Hepatocyte (in vitro differentiated cells): ENCODE measurements at regions not wholly inside any gene's neighbourhood (a gene's known extent, or its start where the extent isn't known, plus 50 kb on each side); places are given as distances from the start of the nearest gene placed in this dataset.

Experiments
- DNase-seq: peaks from one replicate; pipeline ENCODE4 v3.0.0-alpha.2; 2016; ENCODE audit warnings: low spot score
- H2AFZ ChIP-seq: fragments of 200-600 bp; sonication (generic); 2 replicates; pipeline ENCODE4 v1.6.0; 2016; ENCODE audit warnings: antibody characterized with exemption, mild to moderate bottlenecking
- H3K27ac ChIP-seq: fragments of 200-600 bp; sonication (generic); 2 replicates; pipeline ENCODE4 v1.5.1; 2016; ENCODE audit warnings: mild to moderate bottlenecking
- H3K27me3 ChIP-seq: fragments of 200-600 bp; sonication (generic); 2 replicates; pipeline ENCODE4 v1.6.1; 2016
- H3K36me3 ChIP-seq: fragments of 200-600 bp; sonication (generic); replicated peaks from 2 replicates; pipeline ENCODE4 v1.5.1; 2016; ENCODE audit warnings: low read depth; ENCODE audit not compliant: insufficient read depth
- H3K4me1 ChIP-seq: fragments of 200-600 bp; sonication (generic); 2 replicates; pipeline ENCODE4 v1.5.1; 2016; ENCODE audit warnings: mild to moderate bottlenecking, moderate library complexity; ENCODE audit not compliant: insufficient read depth
- H3K4me2 ChIP-seq: fragments of 200-600 bp; sonication (generic); 2 replicates; pipeline ENCODE4 v1.6.0; 2016
- H3K4me3 ChIP-seq: fragments of 200-600 bp; sonication (generic); 2 replicates; pipeline ENCODE4 v1.5.1; 2016; ENCODE audit warnings: mild to moderate bottlenecking
- H3K79me2 ChIP-seq: fragments of 200-600 bp; sonication (generic); 2 replicates; pipeline ENCODE4 v1.6.0; 2017; ENCODE audit warnings: mild to moderate bottlenecking
- H3K9me2 ChIP-seq: fragments of 200-600 bp; sonication (generic); replicated peaks from 2 replicates; pipeline ENCODE4 v1.6.0; 2017; ENCODE audit warnings: mild to moderate bottlenecking; ENCODE audit not compliant: insufficient read depth
- H3K9me3 ChIP-seq: fragments of 200-600 bp; sonication (generic); 2 replicates; pipeline ENCODE4 v1.5.1; 2016; ENCODE audit warnings: low read depth, mild to moderate bottlenecking
- H4K20me1 ChIP-seq: fragments of 200-600 bp; sonication (generic); 2 replicates; pipeline ENCODE4 v1.6.0; 2016; ENCODE audit warnings: mild to moderate bottlenecking; ENCODE audit not compliant: insufficient read depth, poor library complexity, severe bottlenecking
- EZH2 ChIP-seq: fragments of 200-600 bp; sonication (generic); IDR thresholded peaks from 2 replicates; pipeline ENCODE4 v1.6.1; 2016; ENCODE audit warnings: antibody characterized with exemption, mild to moderate bottlenecking, borderline replicate concordance
- EZH2phosphoT487 ChIP-seq: fragments of 200-600 bp; sonication (generic); IDR thresholded peaks from one replicate; pipeline ENCODE4 v1.6.1; 2018; ENCODE audit warnings: antibody characterized with exemption, mild to moderate bottlenecking, low read depth, moderate library complexity; ENCODE audit not compliant: unreplicated experiment, severe bottlenecking
- WGBS: methylation state at CpG from one replicate; pipeline ENCODE4 v1.1.6; 2016; ENCODE audit warnings: low lambda C conversion rate; ENCODE audit errors: missing lambda C conversion rate; 5-methylcytosine and 5-hydroxymethylcytosine counted together
- TF ChIP-seq, protein P1 (sequence below): fragments of 200-600 bp; sonication (generic); IDR thresholded peaks from 2 replicates; pipeline ENCODE4 v1.5.1; 2016; ENCODE audit warnings: antibody characterized with exemption, mild to moderate bottlenecking; ENCODE audit not compliant: poor library complexity

DNA sequence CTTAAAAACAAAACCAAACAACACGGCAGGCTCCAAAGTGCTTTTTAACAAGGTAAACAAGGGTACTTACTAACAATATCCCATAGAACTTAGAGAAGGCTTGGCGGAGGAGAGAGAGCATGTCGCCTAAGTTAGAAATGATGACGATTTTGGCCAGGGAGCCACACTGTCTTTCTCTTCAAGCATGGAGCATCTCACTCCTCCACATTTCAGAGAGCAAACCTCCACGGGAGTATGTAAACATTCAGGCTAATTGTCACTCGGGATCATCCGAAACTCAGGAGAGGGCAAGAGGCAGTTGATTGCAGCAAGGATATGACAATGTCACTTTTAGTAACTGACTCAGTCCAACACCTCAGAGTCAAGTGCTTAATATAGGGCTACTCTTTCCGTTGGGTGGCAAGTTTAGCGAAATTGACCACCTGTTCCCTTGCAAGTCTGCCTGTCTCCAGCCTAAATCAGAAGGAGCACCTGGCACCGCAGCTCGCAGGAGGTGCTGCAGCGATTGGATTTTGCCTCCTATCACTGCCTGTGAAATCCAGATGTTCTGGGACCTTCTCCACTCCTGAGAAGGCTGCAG, 65.8 kb upstream of the RPS6KA2 start:
- no peaks in the 10 kb centered on the region for H3K27me3 ChIP-seq
- no peak overlapping the region for H2AFZ ChIP-seq
- TF ChIP-seq, protein P1, sequence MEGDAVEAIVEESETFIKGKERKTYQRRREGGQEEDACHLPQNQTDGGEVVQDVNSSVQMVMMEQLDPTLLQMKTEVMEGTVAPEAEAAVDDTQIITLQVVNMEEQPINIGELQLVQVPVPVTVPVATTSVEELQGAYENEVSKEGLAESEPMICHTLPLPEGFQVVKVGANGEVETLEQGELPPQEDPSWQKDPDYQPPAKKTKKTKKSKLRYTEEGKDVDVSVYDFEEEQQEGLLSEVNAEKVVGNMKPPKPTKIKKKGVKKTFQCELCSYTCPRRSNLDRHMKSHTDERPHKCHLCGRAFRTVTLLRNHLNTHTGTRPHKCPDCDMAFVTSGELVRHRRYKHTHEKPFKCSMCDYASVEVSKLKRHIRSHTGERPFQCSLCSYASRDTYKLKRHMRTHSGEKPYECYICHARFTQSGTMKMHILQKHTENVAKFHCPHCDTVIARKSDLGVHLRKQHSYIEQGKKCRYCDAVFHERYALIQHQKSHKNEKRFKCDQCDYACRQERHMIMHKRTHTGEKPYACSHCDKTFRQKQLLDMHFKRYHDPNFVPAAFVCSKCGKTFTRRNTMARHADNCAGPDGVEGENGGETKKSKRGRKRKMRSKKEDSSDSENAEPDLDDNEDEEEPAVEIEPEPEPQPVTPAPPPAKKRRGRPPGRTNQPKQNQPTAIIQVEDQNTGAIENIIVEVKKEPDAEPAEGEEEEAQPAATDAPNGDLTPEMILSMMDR: no peak
- TF ChIP-seq EZH2 (no peak), EZH2phosphoT487 (no peak)
- DNase-seq: no peak
- no peaks in the 10 kb centered on the region for H3K9me2 ChIP-seq
- H3K4me2 ChIP-seq: no peak overlapping the region
- no peaks in the 10 kb centered on the region for H3K9me3 ChIP-seq
- no peak overlapping the region for H3K4me3 ChIP-seq
- H3K4me1 ChIP-seq: no peaks in the 10 kb centered on the region
- H3K36me3 ChIP-seq: no peaks in the 10 kb centered on the region
- no peak overlapping the region for H3K27ac ChIP-seq
- 76% methylated on average over 12 of the region's 12 CpGs for WGBS
- H3K79me2 ChIP-seq: no peaks in the 10 kb centered on the region
- H4K20me1 ChIP-seq: no peaks in the 10 kb centered on the region

DNA sequence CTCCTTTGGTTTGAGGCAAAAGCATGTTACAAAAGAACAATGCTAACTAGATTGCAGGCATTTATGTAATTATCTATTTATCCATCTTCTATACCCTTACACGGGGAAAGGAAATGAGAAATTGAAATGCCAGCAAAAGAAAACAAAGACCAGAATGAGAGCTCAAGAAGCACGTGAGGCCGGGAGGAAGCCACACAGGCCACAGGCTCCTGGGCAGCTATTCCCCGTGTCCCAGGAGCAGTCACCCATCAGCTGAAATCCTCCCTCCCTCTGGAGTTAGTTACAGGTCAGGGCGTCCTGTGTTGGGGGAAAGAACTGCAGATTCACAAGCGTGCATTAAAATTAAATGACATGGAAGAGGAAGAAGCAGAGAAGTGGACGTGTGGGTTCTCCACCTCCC, 64.7 kb upstream of the RPS6KA2 start:
- DNase-seq: no peak
- no peaks in the 10 kb centered on the region for H3K79me2 ChIP-seq
- H2AFZ ChIP-seq: no peak overlapping the region
- H3K36me3 ChIP-seq: no peaks in the 10 kb centered on the region
- H3K4me3 ChIP-seq: no peak overlapping the region
- no peaks in the 10 kb centered on the region for H4K20me1 ChIP-seq
- H3K27ac ChIP-seq: no peak overlapping the region
- 63% methylated on average over 7 of the region's 7 CpGs for WGBS
- TF ChIP-seq EZH2: no peak
- TF ChIP-seq, protein P1: no peak
- no peak for TF ChIP-seq EZH2phosphoT487
- no peaks in the 10 kb centered on the region for H3K9me3 ChIP-seq
- H3K4me2 ChIP-seq: no peak overlapping the region
- H3K9me2 ChIP-seq: no peaks in the 10 kb centered on the region
- no peaks in the 10 kb centered on the region for H3K27me3 ChIP-seq
- no peaks in the 10 kb centered on the region for H3K4me1 ChIP-seq

DNA sequence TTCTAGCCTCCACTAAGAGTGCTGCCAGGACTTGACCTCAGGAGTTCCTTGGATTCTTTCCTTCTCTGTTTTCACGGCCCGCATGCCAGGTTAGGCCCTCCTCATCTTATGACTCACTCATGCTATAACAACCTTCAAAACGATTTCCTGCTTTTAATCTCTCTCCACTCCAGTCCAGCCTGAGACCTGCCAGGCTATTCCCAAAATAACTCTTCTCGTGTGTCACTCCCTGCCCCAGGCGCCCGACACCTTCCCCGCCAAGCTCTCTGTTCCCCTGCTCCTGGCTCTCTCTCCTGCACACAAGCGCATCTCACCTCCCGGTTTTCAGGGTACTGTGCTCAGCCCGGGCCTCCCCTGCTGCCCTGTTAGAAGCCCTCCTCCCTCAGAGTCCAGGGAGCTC, 64.1 kb upstream of the RPS6KA2 start:
- H3K79me2 ChIP-seq: no peaks in the 10 kb centered on the region
- WGBS: 40% methylated on average over 10 of the region's 10 CpGs
- peak; percentile 41 for DNase-seq
- H3K27ac ChIP-seq: no peak overlapping the region
- no peak overlapping the region for H3K4me3 ChIP-seq
- no peak overlapping the region for H3K4me2 ChIP-seq
- H3K4me1 ChIP-seq: no peaks in the 10 kb centered on the region
- TF ChIP-seq, protein P1: no peak
- no peak for TF ChIP-seq EZH2
- TF ChIP-seq EZH2phosphoT487: no peak
- H4K20me1 ChIP-seq: no peaks in the 10 kb centered on the region
- no peaks in the 10 kb centered on the region for H3K27me3 ChIP-seq
- no peaks in the 10 kb centered on the region for H3K36me3 ChIP-seq
- no peak overlapping the region for H2AFZ ChIP-seq
- H3K9me3 ChIP-seq: no peaks in the 10 kb centered on the region
- H3K9me2 ChIP-seq: no peaks in the 10 kb centered on the region
